K562 (cell line): ENCODE measurements at regions not wholly inside any gene's neighbourhood (a gene's known extent, or its start where the extent isn't known, plus 50 kb on each side); places are given as distances from the start of the nearest gene placed in this dataset.

ENCODE experiments used
- ATAC-seq: fragments of 200-7000 bp; cut with Tn5 transposase; 3 replicates; pipeline ENCODE4 v1.9.1; 2020; ENCODE audit warnings: moderate library complexity
- BruUV-seq: library from RNA; stranded (reverse); fragments of 400-500 nt; replicated peaks from 2 replicates; lab custom pipeline; 2021; lab: Mats Ljungman, UMichigan
- CTCF ChIA-PET: fragments of 300-600 bp; formaldehyde crosslinking; extraction: SDS; loops from one replicate; lab custom pipeline; 2021; ENCODE audit warnings: low intra/inter-chr PET ratio; lab: Yijun Ruan, JAX
- POLR2A ChIA-PET: fragments of 300-600, 350-650 bp; sonication (Branson Sonifier 250); formaldehyde crosslinking; extraction: SDS; loops from one replicate; lab custom pipeline; 2021; ENCODE audit warnings: antibody characterized with exemption, inconsistent platforms; lab: Yijun Ruan, JAX
- DNase-seq, 4 experiments: peaks; one replicate each; pipeline versions ENCODE4 v3.0.0 to v3.0.0-alpha.2; 2011 to 2018; ENCODE audit warnings: low spot score in 3 of 4, mixed read lengths in 3 of 4; ENCODE audit errors: extremely low read depth in 1 of 4
- FAIRE-seq: peaks from 2 replicates; lab custom pipeline; 2011; peaks lifted over from hg19 to GRCh38; lab: Jason Lieb, UNC
- H2AFZ ChIP-seq: 2 replicates; pipeline ENCODE4 v1.6.0; 2011; ENCODE audit warnings: low read depth, low read length, control low read depth, inconsistent platforms
- H3K27ac ChIP-seq: fragments of 200-600 bp; 3 replicates; pipeline ENCODE4 v1.8.0; 2011; ENCODE audit warnings: low read depth, mild to moderate bottlenecking, control low read depth, inconsistent platforms, low read length, moderate library complexity, mixed read lengths; ENCODE audit errors: extremely low read depth
- H3K27me3 ChIP-seq, 2 experiments: fragments of 300-600 bp in 1 of 2; 2 replicates in 1 of 2; 3 replicates in 1 of 2; pipeline versions ENCODE4 v1.6.0 to v1.8.0; 2011; ENCODE audit warnings: inconsistent platforms in 2 of 2, low read length in 2 of 2, mild to moderate bottlenecking in 1 of 2, mixed read lengths in 1 of 2, moderate library complexity in 1 of 2; ENCODE audit not compliant: control insufficient read depth in 2 of 2, insufficient read depth in 2 of 2
- H3K36me3 ChIP-seq: fragments of 300-600 bp; 3 replicates; pipeline ENCODE4 v1.8.0; 2011; ENCODE audit warnings: mild to moderate bottlenecking, low read length, inconsistent platforms; ENCODE audit not compliant: control insufficient read depth, insufficient read depth
- H3K4me1 ChIP-seq, 2 experiments: fragments of 200-600 bp in 1 of 2; replicated peaks in 1 of 2; 2 replicates in 1 of 2; 3 replicates in 1 of 2; pipeline versions ENCODE4 v1.5.1 to v1.8.0; 2011; ENCODE audit warnings: inconsistent platforms in 2 of 2, low read length in 2 of 2, mild to moderate bottlenecking in 1 of 2, mixed read lengths in 1 of 2, moderate library complexity in 1 of 2; ENCODE audit not compliant: control insufficient read depth in 2 of 2, insufficient read depth in 2 of 2
- H3K4me2 ChIP-seq: 2 replicates; pipeline ENCODE4 v1.6.1; 2011; ENCODE audit warnings: low read length, control low read depth, inconsistent platforms, mixed read lengths; ENCODE audit not compliant: insufficient read depth
- H3K4me3 ChIP-seq: fragments of 200-600 bp; sonication (generic), shearing (Covaris generic); 2 replicates; pipeline ENCODE4 v1.5.1; 2016; ENCODE audit warnings: control low read depth, inconsistent platforms
- H3K79me2 ChIP-seq: fragments of 200-600 bp; 3 replicates; pipeline ENCODE4 v1.8.0; 2011; ENCODE audit warnings: low read length, inconsistent platforms; ENCODE audit not compliant: control insufficient read depth, insufficient read depth
- H3K9ac ChIP-seq, 2 experiments: 2 replicates each; pipeline versions ENCODE4 v1.6.0 to v1.6.1; 2011; ENCODE audit warnings: low read depth in 2 of 2, low read length in 2 of 2, control low read depth in 1 of 2, inconsistent platforms in 1 of 2, mild to moderate bottlenecking in 1 of 2, mixed read lengths in 1 of 2; ENCODE audit not compliant: insufficient read depth in 1 of 2
- H3K9me1 ChIP-seq: one replicate; pipeline ENCODE4 v1.6.0; 2011; ENCODE audit warnings: inconsistent platforms, mild to moderate bottlenecking, low read length, moderate library complexity; ENCODE audit not compliant: control insufficient read depth, insufficient read depth
- H3K9me3 ChIP-seq: replicated peaks from 2 replicates; pipeline ENCODE4 v1.5.1; 2011; ENCODE audit warnings: low read depth, low read length, inconsistent platforms; ENCODE audit not compliant: control insufficient read depth, insufficient read depth
- H4K20me1 ChIP-seq: replicated peaks from 2 replicates; pipeline ENCODE4 v1.6.1; 2011; ENCODE audit warnings: low read length, inconsistent platforms, mixed read lengths; ENCODE audit not compliant: control insufficient read depth, insufficient read depth
- NBN ChIP-seq: fragments of 450-650 bp; IDR thresholded peaks from 2 replicates; pipeline ENCODE4 v1.6.1; 2016; ENCODE audit warnings: low read depth, mild to moderate bottlenecking
- XRCC5 ChIP-seq: fragments of 200-400 bp; formaldehyde crosslinking; IDR thresholded peaks from 2 replicates; pipeline ENCODE4 v1.6.1; 2017; ENCODE audit warnings: low read depth, mild to moderate bottlenecking, low read length
- in situ Hi-C: fragments of 300-500 bp; cut with MboI; formaldehyde crosslinking; loops from 4 replicates; pipeline ENCODE4 v1.15.0; 2018; ENCODE audit warnings: inconsistent platforms, mixed read lengths
- intact Hi-C: fragments of 100-400 bp; cut with micrococcal nuclease; formaldehyde crosslinking; loops from 2 replicates; pipeline ENCODE4 v1.14.2; 2022
- TF ChIP-seq, protein P1 (sequence below): fragments of 250-450 bp; sonication (Bioruptor Pico); IDR thresholded peaks from 2 replicates; pipeline ENCODE4 v1.8.0; 2021; ENCODE audit warnings: mild to moderate bottlenecking, moderate library complexity
- TF ChIP-seq, protein P2 (sequence below): fragments of 450-650 bp; IDR thresholded peaks from 2 replicates; pipeline ENCODE4 v1.6.1; 2016; ENCODE audit warnings: borderline replicate concordance
- TF ChIP-seq, protein P3 (sequence below): IDR thresholded peaks from 2 replicates; pipeline ENCODE4 v1.6.1; 2011; ENCODE audit warnings: borderline replicate concordance, low read depth, mild to moderate bottlenecking, moderate library complexity, low read length; ENCODE audit not compliant: insufficient read depth, poor library complexity, severe bottlenecking

DNA sequence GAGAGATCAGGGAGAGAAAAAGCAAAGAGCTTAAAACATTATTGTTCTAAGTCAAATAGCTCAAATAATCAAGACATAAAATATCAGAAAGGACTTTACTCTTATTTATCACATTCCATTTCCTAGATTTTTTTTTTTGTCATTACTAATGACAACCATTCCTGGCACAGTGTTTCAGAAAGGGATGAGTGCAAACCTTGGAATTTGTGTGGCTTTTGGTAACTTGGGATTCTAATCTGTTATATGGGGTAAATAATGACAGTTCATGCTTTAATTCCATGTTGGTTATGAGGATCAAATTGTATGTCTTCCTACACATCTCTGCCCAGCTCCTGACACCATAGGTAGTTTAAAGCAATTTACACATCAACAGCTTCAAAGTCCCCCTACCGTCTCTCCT, 358.4 kb upstream of the ADGRL4 start (continued):
- TF ChIP-seq, protein P1, sequence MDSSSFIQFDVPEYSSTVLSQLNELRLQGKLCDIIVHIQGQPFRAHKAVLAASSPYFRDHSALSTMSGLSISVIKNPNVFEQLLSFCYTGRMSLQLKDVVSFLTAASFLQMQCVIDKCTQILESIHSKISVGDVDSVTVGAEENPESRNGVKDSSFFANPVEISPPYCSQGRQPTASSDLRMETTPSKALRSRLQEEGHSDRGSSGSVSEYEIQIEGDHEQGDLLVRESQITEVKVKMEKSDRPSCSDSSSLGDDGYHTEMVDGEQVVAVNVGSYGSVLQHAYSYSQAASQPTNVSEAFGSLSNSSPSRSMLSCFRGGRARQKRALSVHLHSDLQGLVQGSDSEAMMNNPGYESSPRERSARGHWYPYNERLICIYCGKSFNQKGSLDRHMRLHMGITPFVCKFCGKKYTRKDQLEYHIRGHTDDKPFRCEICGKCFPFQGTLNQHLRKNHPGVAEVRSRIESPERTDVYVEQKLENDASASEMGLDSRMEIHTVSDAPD (CRISPR knock-in tag), result no peak

DNA sequence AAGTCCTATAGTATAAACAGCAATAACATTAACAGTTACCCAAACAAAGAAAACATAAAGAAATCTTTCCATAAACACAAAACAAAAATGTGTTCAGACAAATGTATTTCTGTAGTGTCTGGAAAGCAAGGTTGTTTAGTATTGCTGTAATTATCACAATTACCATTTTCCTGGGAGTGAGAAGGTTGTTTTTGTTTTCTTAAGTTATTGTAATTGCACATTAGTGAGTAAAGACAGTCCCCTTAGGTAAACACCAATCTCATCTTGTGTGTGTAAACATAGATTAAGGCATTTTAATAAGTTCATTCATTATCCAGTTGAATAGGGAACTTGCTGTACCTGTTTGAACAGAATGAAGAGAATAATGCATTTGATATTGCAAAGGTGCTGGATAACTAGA, 356.9 kb upstream of the ADGRL4 start:
- BruUV-seq, result no TSS peak
- Histone ChIP-seq H3K4me3 (no peak overlapping the region), H3K9me3 (no peaks in the 10 kb centered on the region; the same call in 1 of the 2 replicates), H2AFZ (no peak overlapping the region), H3K27me3 (no peaks in the 10 kb centered on the region), H3K9ac (no peak overlapping the region), H3K4me2 (no peak overlapping the region), H3K79me2 (no peaks in the 10 kb centered on the region), H3K9me1 (no peaks in the 10 kb centered on the region), H3K27ac (no peak overlapping the region), H4K20me1 (no peaks in the 10 kb centered on the region)
- intact Hi-C loops (no loop called here), in situ Hi-C loops (no loop called here)
- ChIA-PET POLR2A (no interaction called here), CTCF (no interaction called here)
- ATAC-seq (no peak), FAIRE-seq (no peak), DNase-seq (no peak)
- TF ChIP-seq NBN (no peak), XRCC5 (no peak)
- TF ChIP-seq, protein P2, sequence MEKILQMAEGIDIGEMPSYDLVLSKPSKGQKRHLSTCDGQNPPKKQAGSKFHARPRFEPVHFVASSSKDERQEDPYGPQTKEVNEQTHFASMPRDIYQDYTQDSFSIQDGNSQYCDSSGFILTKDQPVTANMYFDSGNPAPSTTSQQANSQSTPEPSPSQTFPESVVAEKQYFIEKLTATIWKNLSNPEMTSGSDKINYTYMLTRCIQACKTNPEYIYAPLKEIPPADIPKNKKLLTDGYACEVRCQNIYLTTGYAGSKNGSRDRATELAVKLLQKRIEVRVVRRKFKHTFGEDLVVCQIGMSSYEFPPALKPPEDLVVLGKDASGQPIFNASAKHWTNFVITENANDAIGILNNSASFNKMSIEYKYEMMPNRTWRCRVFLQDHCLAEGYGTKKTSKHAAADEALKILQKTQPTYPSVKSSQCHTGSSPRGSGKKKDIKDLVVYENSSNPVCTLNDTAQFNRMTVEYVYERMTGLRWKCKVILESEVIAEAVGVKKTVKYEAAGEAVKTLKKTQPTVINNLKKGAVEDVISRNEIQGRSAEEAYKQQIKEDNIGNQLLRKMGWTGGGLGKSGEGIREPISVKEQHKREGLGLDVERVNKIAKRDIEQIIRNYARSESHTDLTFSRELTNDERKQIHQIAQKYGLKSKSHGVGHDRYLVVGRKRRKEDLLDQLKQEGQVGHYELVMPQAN, result no peak
- TF ChIP-seq, protein P3, sequence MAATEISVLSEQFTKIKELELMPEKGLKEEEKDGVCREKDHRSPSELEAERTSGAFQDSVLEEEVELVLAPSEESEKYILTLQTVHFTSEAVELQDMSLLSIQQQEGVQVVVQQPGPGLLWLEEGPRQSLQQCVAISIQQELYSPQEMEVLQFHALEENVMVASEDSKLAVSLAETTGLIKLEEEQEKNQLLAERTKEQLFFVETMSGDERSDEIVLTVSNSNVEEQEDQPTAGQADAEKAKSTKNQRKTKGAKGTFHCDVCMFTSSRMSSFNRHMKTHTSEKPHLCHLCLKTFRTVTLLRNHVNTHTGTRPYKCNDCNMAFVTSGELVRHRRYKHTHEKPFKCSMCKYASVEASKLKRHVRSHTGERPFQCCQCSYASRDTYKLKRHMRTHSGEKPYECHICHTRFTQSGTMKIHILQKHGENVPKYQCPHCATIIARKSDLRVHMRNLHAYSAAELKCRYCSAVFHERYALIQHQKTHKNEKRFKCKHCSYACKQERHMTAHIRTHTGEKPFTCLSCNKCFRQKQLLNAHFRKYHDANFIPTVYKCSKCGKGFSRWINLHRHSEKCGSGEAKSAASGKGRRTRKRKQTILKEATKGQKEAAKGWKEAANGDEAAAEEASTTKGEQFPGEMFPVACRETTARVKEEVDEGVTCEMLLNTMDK, result no peak
- TF ChIP-seq, all 486 proteins: peak for 0
- no peaks in the 10 kb centered on the region for H3K36me3 ChIP-seq
- no peaks in the 10 kb centered on the region for H3K4me1 ChIP-seq
